ENCODE measurements at regions not wholly inside any gene's neighbourhood (a gene's known extent, or its start where the extent isn't known, plus 50 kb on each side); places are given as distances from the start of the nearest gene placed in this dataset.

GRCh38 chr2:196333397-196333796 is 162.0 kb upstream of the STK17B start:
- intact Hi-C loops (cut with micrococcal nuclease), result loop anchor here in 1 of 2 donors (10.0 kb wide), 1 partner anchor 199 kb away; no protein-coding TSS in a partner anchor
- Histone ChIP-seq H3K36me3 (replicated peaks in 1 of 2; ENCODE audit: control insufficient read depth in 1 of 2, insufficient read depth in 2 of 2, low read length in 2 of 2) (no peaks in the 10 kb centered on the region), H3K9me3 (replicated peaks in 1 of 2; ENCODE audit: control insufficient read depth in 1 of 2, insufficient read depth in 1 of 2, low read length in 2 of 2) (no peaks in the 10 kb centered on the region), H3K4me3 (replicated peaks in 1 of 3; ENCODE audit: low read depth in 2 of 3, low read length in 3 of 3) (no peak overlapping the region), H3K27ac (ENCODE audit: low read depth in 1 of 2, low read length in 2 of 2) (no peak overlapping the region), H3K9ac (ENCODE audit: insufficient read depth, low read length, poor library complexity, severe bottlenecking) (no peak overlapping the region), H4K20me1 (ENCODE audit: insufficient read depth, low read length) (no peaks in the 10 kb centered on the region), H3K4me2 (replicated peaks; ENCODE audit: extremely low read depth, low read length, poor library complexity, severe bottlenecking) (no peak overlapping the region), H3K79me2 (ENCODE audit: insufficient read depth, low read length) (no peaks in the 10 kb centered on the region), H3K4me1 (ENCODE audit: control insufficient read depth in 1 of 2, insufficient read depth in 2 of 2, low read length in 2 of 2) (no peaks in the 10 kb centered on the region), H3K27me3 (ENCODE audit: control insufficient read depth in 2 of 2, insufficient read depth in 2 of 2, low read length in 2 of 2) (no peaks in the 10 kb centered on the region), H2AFZ (ENCODE audit: insufficient read depth, low read depth, low read length, poor library complexity, severe bottlenecking) (no peak overlapping the region)
- DNase-seq, result no peak
- no peak overlapping the region for H3K27ac Mint-ChIP-seq
- no peaks in the 10 kb centered on the region for H3K36me3 Mint-ChIP-seq
- no peaks in the 10 kb centered on the region for H3K9me3 Mint-ChIP-seq
- peaks cover 0 to 2% (median 0%) of the 10 kb centered on the region in 3 donors for H3K27me3 Mint-ChIP-seq (ENCODE audit: low read depth in 3 of 3)
- no peak for TF ChIP-seq CTCF (IDR thresholded peaks at IDR 0.05)
- H3K4me1 Mint-ChIP-seq, result peaks cover 6% of the 10 kb centered on the region
- no peak overlapping the region for H3K4me3 Mint-ChIP-seq

GRCh38 chr2:196334710-196335109 is 163.3 kb upstream of the STK17B start:
- Mint-ChIP-seq H3K36me3 (no peaks in the 10 kb centered on the region), H3K4me1 (peaks cover 6% of the 10 kb centered on the region), H3K27ac (no peak overlapping the region), H3K27me3 (ENCODE audit: low read depth in 3 of 3) (peaks cover 0 to 2% (median 0%) of the 10 kb centered on the region in 3 donors), H3K4me3 (no peak overlapping the region), H3K9me3 (no peaks in the 10 kb centered on the region)
- no CpG with 5 or more reads among the region's 3 CpGs for WGBS (ENCODE audit: insufficient coverage)
- TF ChIP-seq CTCF (IDR thresholded peaks at IDR 0.05), result no peak
- H3K9ac ChIP-seq (ENCODE audit: insufficient read depth, low read length, poor library complexity, severe bottlenecking), result no peak overlapping the region
- intact Hi-C loops (cut with micrococcal nuclease), result loop anchor here in 1 of 2 donors (10.0 kb wide), 1 partner anchor 200 kb away; no protein-coding TSS in a partner anchor
- H3K4me2 ChIP-seq (replicated peaks; ENCODE audit: extremely low read depth, low read length, poor library complexity, severe bottlenecking), result no peak overlapping the region
- no peak overlapping the region for H3K27ac ChIP-seq (ENCODE audit: low read depth in 1 of 2, low read length in 2 of 2)
- H4K20me1 ChIP-seq (ENCODE audit: insufficient read depth, low read length), result no peaks in the 10 kb centered on the region
- H3K36me3 ChIP-seq (replicated peaks in 1 of 2; ENCODE audit: control insufficient read depth in 1 of 2, insufficient read depth in 2 of 2, low read length in 2 of 2), result no peaks in the 10 kb centered on the region
- no peak overlapping the region for H3K4me3 ChIP-seq (replicated peaks in 1 of 3; ENCODE audit: low read depth in 2 of 3, low read length in 3 of 3)
- H3K9me3 ChIP-seq (replicated peaks in 1 of 2; ENCODE audit: control insufficient read depth in 1 of 2, insufficient read depth in 1 of 2, low read length in 2 of 2), result no peaks in the 10 kb centered on the region
- no peak for DNase-seq
- no peaks in the 10 kb centered on the region for H3K4me1 ChIP-seq (ENCODE audit: control insufficient read depth in 1 of 2, insufficient read depth in 2 of 2, low read length in 2 of 2)
- no peak overlapping the region for H2AFZ ChIP-seq (ENCODE audit: insufficient read depth, low read depth, low read length, poor library complexity, severe bottlenecking)
- no peaks in the 10 kb centered on the region for H3K27me3 ChIP-seq (ENCODE audit: control insufficient read depth in 2 of 2, insufficient read depth in 2 of 2, low read length in 2 of 2)
- H3K79me2 ChIP-seq (ENCODE audit: insufficient read depth, low read length), result no peaks in the 10 kb centered on the region

Data from CD14-positive monocyte (primary cell).